GM13976 (cell line): ENCODE measurements at regions not wholly inside any gene's neighbourhood (a gene's known extent, or its start where the extent isn't known, plus 50 kb on each side); places are given as distances from the start of the nearest gene placed in this dataset.
"Not testable (repeated sequence)": the region's sequence is repeated elsewhere in the genome, so short reads cannot be mapped to it uniquely, and the experiment has no call there.

Source experiments
- DNase-seq: peaks from one replicate; pipeline ENCODE4 v3.0.0; 2012; ENCODE audit warnings: low spot score
- CTCF ChIP-seq: IDR thresholded peaks from 2 replicates; pipeline ENCODE4 v1.5.1; 2012; ENCODE audit warnings: borderline replicate concordance, mild to moderate bottlenecking; ENCODE audit not compliant: insufficient read depth; ENCODE audit errors: extremely low read depth, missing control alignments, control extremely low read depth
- in situ Hi-C: fragments of 300-500 bp; cut with MboI; formaldehyde crosslinking; loops from one replicate; pipeline ENCODE4 v1.12.0; 2022; ENCODE audit warnings: low sequenced_read_pairs, mixed read lengths, inconsistent platforms; ENCODE audit not compliant: unreplicated experiment

GRCh38 chr13:21889651-21890050, 218.8 kb downstream of the FGF9 start:
- no peak for TF ChIP-seq CTCF

GRCh38 chr13:21890220-21890619, 219.3 kb downstream of the FGF9 start:
- DNase-seq, in situ Hi-C loops: not testable (repeated sequence)

More at GRCh38 chr13:21889651-21890050, 218.8 kb downstream of the FGF9 start:
- in situ Hi-C loops: no loop called here
- no peak for DNase-seq

GRCh38 chr13:21894091-21894490, 223.2 kb downstream of the FGF9 start:
- TF ChIP-seq CTCF: no peak
- no peak for DNase-seq
- in situ Hi-C loops: no loop called here

GRCh38 chr13:21894703-21895699, 224.1 kb downstream of the FGF9 start:
- in situ Hi-C loops: no loop called here
- no peak for DNase-seq
- TF ChIP-seq CTCF: no peak

- no peak for DNase-seq
- in situ Hi-C loops: no loop called here
- TF ChIP-seq CTCF: no peak
Observed at GRCh38 chr13:21895779-21896178, 224.9 kb downstream of the FGF9 start.

- no peak for TF ChIP-seq CTCF
- in situ Hi-C loops: no loop called here
Observed at GRCh38 chr13:21897161-21897560, 226.3 kb downstream of the FGF9 start.

GRCh38 chr13:21898459-21898858, 227.6 kb downstream of the FGF9 start:
- TF ChIP-seq CTCF: no peak
- in situ Hi-C loops: no loop called here
- DNase-seq: no peak

More at GRCh38 chr13:21897161-21897560, 226.3 kb downstream of the FGF9 start:
- DNase-seq: no peak
